ENCODE measurements at regions not wholly inside any gene's neighbourhood (a gene's known extent, or its start where the extent isn't known, plus 50 kb on each side); places are given as distances from the start of the nearest gene placed in this dataset.

DNA sequence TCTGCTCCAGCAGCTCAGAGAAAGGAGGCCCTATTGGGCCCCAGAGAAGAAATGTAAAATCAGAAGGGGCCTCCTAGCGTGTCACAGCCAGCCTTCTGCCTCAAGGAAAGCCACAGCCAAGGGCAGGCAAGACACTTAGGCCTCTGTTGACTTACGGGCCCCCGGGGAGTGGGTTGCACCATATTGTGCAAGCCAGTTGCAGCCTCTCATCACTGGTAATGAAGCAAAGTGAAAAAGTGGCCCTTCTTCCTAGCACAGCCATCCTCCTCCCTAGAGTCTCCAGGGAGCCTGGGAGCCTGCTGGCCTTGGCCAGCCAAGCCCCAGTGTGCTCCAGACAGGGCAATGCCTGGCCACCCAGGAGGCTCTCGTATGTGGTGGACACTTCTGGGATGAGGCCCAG is 56.2 kb upstream of the GDF10 start:
- Histone ChIP-seq H3K4me3 (no peak overlapping the region), H3K4me1 (no peaks in the 10 kb centered on the region), H3K27me3 (no peaks in the 10 kb centered on the region), H3K27ac (no peak overlapping the region), H3K36me3 (no peaks in the 10 kb centered on the region), H3K9ac (ENCODE audit: low read depth in 2 of 2, low read length in 2 of 2) (no peak overlapping the region), H3K9me3 (no peaks in the 10 kb centered on the region)
- no peak for DNase-seq
- intact Hi-C loops (cut with DNase I) = no loop called here
- TF ChIP-seq, protein P1, sequence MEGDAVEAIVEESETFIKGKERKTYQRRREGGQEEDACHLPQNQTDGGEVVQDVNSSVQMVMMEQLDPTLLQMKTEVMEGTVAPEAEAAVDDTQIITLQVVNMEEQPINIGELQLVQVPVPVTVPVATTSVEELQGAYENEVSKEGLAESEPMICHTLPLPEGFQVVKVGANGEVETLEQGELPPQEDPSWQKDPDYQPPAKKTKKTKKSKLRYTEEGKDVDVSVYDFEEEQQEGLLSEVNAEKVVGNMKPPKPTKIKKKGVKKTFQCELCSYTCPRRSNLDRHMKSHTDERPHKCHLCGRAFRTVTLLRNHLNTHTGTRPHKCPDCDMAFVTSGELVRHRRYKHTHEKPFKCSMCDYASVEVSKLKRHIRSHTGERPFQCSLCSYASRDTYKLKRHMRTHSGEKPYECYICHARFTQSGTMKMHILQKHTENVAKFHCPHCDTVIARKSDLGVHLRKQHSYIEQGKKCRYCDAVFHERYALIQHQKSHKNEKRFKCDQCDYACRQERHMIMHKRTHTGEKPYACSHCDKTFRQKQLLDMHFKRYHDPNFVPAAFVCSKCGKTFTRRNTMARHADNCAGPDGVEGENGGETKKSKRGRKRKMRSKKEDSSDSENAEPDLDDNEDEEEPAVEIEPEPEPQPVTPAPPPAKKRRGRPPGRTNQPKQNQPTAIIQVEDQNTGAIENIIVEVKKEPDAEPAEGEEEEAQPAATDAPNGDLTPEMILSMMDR (IDR thresholded peaks at IDR 0.05) = no peak

DNA sequence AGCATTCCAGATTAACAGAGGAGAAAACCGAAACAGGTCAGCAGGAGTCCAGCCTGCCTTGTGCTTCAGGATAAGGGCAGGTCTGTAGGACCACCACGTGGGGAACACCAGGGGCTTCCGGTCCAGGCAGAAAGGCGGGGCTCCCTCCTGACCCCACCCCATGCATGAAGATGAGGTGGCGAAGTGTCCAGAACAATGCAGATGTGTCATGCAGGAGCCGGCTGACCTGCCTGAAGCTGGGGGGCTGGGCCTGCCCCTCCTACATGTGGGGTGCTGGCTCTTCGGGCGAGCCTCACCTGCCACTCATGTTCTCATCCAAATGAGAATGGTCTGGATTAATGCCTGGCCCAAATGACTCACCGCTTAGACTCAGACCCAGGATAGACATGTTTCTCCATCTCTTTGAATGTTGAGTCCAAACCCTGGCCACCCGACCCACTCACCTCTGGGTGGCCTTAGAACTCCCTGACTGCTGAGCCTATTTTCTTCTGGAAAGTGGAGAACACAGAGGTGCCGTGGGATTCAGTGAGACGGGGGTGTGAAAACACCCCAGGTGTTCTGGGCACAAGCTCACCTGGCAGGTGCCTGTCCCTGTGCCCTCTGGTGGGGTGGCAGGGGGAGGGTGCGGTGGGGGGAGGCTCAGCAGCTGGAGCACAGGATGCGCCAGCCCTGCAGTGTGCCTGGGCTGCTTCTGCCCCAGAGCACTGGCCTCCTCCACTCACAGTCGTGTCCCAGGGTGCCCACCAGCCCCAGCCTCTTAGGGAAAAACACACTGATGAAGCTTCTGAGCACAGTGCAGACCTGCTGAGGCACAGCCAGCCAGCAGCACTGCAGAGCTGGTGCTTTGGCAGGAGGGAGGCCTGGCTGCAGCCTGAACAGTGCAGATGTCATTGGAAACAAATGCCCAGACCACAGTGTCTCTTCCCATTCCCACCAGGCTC is 55.2 kb upstream of the GDF10 start:
- H3K36me3 ChIP-seq = no peaks in the 10 kb centered on the region
- H3K9me3 ChIP-seq = no peaks in the 10 kb centered on the region
- H3K9ac ChIP-seq (ENCODE audit: low read depth in 2 of 2, low read length in 2 of 2) = no peak overlapping the region
- H3K4me1 ChIP-seq = no peaks in the 10 kb centered on the region
- no peak overlapping the region for H3K4me3 ChIP-seq
- TF ChIP-seq, protein P1 (IDR thresholded peaks at IDR 0.05) = no peak
- intact Hi-C loops (cut with DNase I) = no loop called here
- DNase-seq = no peak
- no peak overlapping the region for H3K27ac ChIP-seq
- H3K27me3 ChIP-seq = no peaks in the 10 kb centered on the region

DNA sequence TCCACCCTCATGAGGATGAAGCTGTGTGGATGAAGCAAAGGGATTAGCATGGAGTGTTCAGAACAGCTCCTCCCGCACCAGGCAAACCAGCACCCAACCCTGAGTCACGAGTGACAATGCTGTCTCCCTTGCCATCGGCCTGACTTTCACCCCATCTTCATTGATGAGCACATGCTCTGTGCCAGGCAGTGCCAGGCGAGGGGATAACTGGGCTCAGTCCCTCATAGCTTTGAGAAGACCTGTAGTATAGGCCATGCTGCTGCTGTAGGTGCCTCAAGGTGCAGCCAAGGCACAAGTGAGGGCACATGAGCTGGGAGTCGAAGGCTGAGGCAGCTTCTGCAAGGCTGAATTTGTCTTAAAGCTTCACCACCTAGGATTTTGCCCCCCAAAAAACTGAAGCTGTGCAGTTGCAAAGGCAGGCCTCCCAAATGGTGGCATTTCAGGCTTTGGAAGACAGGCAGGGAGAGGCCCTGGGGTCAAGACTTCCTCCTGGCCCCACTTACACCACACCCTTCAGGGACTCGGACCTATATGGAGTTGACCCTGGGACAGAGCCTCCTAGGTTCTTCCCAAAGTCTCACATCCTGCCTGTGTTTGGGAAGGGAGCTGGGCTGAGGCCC is 54.2 kb upstream of the GDF10 start:
- no peak for DNase-seq
- no peaks in the 10 kb centered on the region for H3K9me3 ChIP-seq
- no peak overlapping the region for H3K4me3 ChIP-seq
- intact Hi-C loops (cut with DNase I) = no loop called here
- H3K27ac ChIP-seq = no peak overlapping the region
- H3K36me3 ChIP-seq = no peaks in the 10 kb centered on the region
- H3K4me1 ChIP-seq = no peaks in the 10 kb centered on the region
- TF ChIP-seq, protein P1 (IDR thresholded peaks at IDR 0.05) = no peak
- H3K27me3 ChIP-seq = no peaks in the 10 kb centered on the region
- H3K9ac ChIP-seq (ENCODE audit: low read depth in 2 of 2, low read length in 2 of 2) = no peak overlapping the region

DNA sequence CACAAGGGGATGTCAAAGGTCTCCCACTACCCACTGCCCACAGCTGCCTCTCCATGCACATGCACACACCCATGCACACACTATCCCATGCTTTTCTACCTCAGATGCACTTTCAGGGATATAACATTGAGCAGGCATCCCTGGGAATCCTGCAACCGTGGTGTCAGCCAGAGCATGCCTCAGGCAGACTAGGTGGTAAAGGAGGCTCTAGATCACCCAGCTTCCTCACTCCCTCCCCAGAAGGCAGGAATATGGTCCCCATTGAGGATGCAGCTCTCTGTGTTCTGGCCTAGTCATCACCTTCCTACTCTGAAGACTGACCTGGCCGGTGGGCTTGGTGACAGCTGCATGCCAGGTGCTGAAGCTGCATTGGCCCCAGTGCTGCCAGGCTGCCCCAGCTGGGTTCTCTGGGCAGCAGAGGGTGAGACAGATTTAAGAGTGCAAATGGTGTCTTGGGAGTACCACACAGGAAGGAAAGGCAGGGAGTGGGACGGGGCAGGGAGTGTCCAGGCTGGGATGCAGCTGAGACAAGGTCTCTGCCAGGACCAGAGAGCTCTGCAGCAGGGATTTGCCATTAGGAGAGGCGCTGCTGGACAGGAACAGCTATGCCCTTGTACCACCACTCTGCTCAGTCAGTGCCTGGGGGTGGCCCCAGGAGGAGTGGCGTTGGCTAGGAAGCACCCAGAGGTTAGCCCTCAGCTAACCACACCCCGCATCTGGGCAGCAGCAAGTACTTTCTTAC is 53.4 kb upstream of the GDF10 start:
- Histone ChIP-seq H3K9me3 (no peaks in the 10 kb centered on the region), H3K4me1 (no peaks in the 10 kb centered on the region), H3K36me3 (no peaks in the 10 kb centered on the region), H3K27me3 (no peaks in the 10 kb centered on the region), H3K27ac (no peak overlapping the region), H3K4me3 (no peak overlapping the region), H3K9ac (ENCODE audit: low read depth in 2 of 2, low read length in 2 of 2) (no peak overlapping the region)
- TF ChIP-seq, protein P1 (IDR thresholded peaks at IDR 0.05) = no peak
- no peak for DNase-seq
- intact Hi-C loops (cut with DNase I) = no loop called here
